ENCODE measurements at regions not wholly inside any gene's neighbourhood (a gene's known extent, or its start where the extent isn't known, plus 50 kb on each side); places are given as distances from the start of the nearest gene placed in this dataset.

DNA sequence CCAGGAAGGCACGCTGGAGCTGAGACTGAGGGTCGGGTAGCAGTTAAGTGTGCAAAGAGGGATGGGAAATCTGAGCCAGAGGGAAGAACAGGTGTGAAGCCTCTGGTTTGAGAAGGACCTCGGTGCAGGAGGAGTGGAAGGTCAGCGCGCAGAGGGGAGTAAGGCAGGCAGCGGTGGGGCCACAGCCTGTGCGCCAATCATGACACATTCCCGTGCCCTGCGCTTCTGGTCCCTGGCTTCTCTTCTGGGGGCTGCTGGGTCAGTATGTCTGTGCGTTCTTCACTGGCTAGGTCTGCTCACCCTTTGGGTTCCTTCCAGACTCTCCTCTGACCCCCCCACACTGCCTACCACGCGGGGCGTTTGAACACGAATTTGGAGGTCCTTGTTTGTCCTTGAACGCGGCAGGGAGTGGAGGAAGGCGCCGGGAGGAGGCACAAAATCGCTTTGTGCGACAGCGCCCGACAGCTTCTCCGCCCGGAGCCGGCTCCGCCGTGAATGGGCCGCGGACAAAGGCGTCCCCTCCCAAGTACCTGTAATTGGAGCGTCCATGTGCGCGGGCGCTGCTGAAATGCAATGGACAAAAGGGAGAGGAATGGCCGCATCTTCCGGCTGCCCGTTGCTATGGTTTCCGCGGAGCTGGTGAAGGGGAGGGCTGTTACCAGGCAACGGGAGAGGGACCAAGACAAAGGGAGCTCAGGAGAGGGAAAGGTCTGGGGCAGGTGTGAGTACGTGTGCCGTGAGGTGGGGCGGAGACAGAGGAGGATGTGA lies 207.2 kb upstream of the SRRM4 start:
- peak in 1 of 2 experiments; percentile 5 for DNase-seq

GRCh38 chr12:118777504-118777903 lies 203.8 kb upstream of the SRRM4 start:
- DNase-seq: no peak

DNA sequence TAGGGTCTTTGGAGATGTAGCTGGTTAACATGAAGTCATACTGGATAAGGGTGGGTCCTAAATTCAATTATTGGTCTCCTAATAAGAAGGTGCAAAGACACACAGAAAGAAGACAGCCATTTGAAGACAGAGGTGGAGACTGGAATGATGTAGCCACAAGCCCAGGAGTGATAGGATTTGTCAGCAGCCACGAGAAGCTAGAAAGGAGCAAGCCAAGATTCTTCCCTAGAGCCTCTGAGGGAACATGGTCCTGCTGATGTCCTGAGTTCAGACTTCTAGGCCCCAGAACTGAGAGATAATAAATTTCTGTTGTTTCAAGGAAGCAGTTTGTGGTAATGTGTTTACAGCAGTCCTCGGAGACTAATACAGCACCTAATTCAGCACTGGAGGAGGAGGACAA lies 203.3 kb upstream of the SRRM4 start:
- no peak for DNase-seq

DNA sequence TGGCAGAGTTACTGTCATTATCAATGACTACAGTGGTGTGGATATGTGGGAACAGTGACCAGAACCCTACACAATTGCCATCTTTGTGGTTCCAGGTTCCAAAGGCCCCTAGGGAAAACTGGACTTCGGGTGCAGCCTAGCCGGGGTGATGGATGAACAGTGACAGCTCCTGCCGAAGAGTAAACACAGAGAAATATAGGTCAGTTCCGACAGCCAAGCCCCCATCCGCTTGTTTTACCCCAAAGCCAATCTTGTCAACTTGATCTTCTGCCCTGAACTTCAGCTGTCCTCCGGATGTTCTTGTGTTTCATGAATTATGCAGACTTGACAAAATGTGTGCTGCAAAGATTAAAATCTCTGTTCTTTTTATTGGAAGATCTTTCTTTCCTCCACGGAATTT lies 200.4 kb upstream of the SRRM4 start:
- DNase-seq: no peak

GRCh38 chr12:118781692-118782091 lies 199.6 kb upstream of the SRRM4 start:
- DNase-seq: no peak

DNA sequence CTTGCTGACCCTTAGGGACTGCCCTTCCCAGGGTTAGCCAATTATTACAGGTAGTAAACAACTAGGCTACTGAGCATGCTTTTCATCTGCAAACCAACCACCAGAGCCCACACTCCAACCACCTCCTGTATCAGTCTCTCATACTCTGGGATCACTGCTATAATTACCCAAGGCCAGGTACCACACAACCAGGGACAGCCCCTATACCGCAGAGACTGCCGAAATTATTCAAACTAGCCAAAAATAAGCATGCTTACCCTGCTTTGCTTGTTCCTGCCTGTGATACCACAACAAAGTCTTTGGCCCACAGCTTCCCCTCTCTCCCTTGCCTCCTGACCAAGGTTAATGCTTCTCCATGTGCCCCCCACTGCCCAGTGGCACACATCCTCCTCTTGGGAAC lies 197.6 kb upstream of the SRRM4 start:
- no peak for DNase-seq

DNA sequence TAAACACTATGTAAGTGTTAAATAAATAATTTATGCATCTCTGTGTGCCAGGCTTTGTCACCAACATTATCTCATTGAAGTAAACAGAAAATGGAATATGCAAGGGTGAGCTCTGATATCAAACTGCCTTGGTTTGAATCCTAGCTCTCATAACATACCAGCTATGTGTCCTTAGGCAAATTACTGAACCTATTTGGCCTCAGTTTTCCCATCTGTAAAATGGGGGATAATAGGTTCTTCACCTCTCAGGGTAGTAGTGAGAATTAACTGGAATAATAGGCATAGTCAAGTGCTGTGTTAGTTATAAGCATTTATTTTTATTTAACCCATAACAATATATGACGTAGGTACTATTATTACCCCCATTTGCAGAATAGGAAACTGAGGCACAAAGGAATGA lies 190.8 kb upstream of the SRRM4 start:
- no peak for DNase-seq

DNA sequence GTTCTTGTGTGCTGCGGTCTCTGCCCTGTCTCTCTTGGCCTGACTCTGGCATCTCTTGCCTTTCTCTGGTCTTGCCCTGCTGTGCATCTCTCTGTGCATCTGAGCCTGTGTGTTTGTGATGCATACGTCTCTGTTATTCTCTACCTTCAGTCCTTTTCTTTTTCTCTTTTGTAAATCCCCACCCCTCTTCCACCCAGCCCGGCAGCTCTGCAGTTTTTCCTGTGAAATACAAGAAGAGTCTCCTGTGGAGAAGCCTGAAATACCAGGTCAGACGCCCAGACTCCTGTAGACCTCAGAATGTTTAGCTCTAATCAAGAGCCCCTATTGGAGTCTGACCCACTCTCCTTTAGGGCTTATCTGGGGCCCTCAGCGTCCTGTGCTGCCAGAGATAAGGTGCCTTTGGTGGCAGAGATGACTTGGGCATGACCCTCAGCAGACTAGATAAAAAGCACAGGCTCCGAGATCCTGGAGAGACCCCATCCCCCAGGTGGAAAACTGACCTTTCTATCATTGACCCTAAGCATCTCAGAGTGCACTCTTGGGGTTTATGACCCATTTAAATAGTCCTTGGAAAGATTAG lies 167.5 kb upstream of the SRRM4 start:
- DNase-seq: no peak

- peak in 1 of 2 experiments; percentile 63 for DNase-seq
These were observed 165.0 kb upstream of the SRRM4 start for GRCh38 chr12:118816296-118816695.

GRCh38 chr12:118821386-118821925 lies 159.9 kb upstream of the SRRM4 start:
- DNase-seq: no peak

DNA sequence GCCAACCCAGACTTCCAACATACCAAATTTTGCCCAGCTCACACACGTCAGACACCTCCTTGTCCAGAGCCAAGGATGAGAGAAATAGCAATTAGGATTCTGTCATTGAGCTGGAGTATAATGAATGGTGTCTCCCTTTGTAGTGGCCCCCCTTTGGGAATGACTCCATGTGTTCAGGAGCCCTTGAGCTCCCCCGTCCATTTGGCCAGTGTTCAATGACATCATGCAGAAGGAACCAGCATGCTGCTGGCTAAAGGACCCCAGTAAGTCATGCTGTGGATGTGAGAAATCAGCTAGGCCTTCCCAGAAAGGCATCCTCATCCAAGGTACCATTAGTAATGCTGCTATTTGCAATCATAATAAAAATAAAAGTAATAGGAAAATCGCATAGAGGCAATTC lies 158.8 kb upstream of the SRRM4 start:
- no peak for DNase-seq

DNA sequence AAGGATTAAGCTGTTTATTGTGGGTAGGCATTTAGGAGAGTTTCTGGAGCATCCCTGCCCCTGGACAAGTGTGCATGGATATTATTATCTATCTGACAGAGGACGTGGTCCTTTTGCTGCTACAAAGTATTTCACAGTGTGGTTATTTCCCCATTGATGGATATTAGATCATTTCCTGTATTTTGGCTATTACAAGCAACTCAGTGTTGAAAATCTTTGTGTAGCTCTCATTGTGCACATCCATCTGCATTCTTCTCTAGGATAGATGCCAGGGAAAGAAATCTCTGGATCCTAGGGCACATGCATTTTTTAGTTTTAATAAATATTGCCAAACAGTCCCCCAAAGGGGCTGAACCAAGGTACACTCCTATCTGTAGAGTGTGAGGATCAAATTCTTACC lies 154.3 kb upstream of the SRRM4 start:
- no peak for DNase-seq

DNA sequence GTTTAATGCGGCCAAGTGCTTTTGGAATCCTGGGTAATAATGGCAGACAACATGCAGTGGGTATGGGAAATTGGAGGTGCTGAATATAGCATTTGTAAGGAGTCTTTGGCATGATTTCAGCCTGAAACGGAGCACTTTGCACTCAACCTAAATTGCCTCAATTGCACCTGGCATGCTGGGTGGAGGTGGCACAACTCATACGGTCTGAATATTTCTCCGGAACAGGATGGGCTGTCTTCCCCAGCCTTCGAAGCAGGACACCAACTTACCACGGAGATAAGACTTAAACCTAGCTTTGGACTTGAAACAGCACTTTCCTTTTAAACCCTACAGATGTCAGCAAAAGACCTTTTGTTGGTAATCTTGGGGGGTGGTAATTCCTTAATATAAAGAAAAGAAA lies 153.7 kb upstream of the SRRM4 start:
- no peak for DNase-seq

GRCh38 chr12:118830296-118830695 lies 151.0 kb upstream of the SRRM4 start:
- no peak for DNase-seq

DNA sequence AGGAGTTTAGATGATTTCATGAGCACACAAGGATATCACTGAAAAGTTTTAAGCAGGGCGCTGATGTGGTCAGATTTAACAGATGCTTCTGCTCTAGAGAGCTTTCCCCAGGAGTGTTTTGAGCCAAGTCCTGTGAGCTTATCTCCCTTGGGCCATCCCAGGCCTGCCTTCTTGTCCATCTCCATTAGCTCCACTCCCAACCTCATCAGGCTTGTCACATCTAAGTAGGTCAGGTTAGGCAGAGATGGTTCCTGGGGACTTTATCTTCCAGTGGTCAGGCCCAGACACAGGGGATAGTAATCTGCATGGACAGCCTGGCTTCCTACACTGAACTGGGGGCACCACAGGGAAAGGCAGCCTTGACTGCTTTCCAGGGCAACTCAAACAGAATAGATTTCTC lies 145.4 kb upstream of the SRRM4 start:
- no peak for DNase-seq

- DNase-seq: no peak
These were observed 140.9 kb upstream of the SRRM4 start for GRCh38 chr12:118840399-118840798.

GRCh38 chr12:118840878-118841277 lies 140.5 kb upstream of the SRRM4 start:
- DNase-seq: no peak

DNA sequence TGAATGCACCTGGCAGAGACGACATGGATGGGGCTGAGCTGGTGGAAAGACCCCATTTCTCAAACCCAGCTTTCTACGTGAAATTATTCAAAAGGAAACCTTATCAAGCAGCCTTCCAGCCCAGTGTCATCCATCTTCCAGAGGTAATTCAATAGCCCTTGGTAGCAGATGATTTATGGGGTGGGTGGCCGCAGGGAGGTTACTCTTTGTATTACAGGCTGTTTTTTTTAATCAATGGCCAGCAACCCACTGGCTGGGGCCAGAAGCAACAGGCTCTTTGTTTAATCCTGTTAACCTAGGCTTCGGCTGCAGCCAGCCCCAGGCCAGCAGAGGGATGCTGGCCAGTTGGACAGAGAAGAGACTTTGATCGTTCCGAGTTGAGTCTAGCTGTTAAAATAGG lies 139.8 kb upstream of the SRRM4 start:
- no peak for DNase-seq

- no peak for DNase-seq
These were observed 138.5 kb upstream of the SRRM4 start for GRCh38 chr12:118842866-118843265.

- no peak for DNase-seq
These were observed 134.9 kb upstream of the SRRM4 start for GRCh38 chr12:118846416-118846815.

DNA sequence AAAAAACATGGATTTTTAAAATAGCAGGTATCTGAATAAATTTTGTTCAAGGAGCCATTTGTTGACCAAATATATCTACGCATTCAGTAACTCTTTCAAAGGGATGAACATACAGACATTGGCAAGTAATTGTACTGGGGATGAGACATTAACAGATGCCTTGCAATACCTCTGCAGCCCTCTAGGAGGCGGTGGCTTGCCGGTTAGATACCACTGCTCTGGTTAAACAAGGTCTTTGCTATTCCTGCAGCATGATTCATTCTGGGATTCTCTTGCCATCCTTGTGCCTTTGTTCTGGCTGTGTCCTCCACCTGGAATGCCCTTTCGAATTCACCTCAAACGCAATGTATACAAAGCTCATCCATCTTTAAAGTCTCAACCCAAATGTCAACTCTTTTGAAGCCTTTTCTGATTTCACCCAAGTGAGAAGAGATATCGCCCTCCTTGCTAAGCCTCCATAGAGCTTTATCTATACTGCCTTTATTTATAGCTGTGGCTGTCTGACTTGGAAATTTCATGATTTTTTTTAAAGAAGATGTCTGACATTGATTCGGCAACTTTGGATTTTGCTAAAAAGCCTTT lies 131.0 kb upstream of the SRRM4 start:
- DNase-seq: no peak

- DNase-seq: no peak
These were observed 129.4 kb upstream of the SRRM4 start for GRCh38 chr12:118851891-118852290.

GRCh38 chr12:118853634-118854033 lies 127.7 kb upstream of the SRRM4 start:
- DNase-seq: no peak

GRCh38 chr12:118855858-118856257 lies 125.5 kb upstream of the SRRM4 start:
- DNase-seq: no peak

All from cerebellar nuclear complex (tissue), 1 donor.